SK-N-SH (cell line): ENCODE measurements at regions not wholly inside any gene's neighbourhood (a gene's known extent, or its start where the extent isn't known, plus 50 kb on each side); places are given as distances from the start of the nearest gene placed in this dataset.
"Not testable (repeated sequence)": the region's sequence is repeated elsewhere in the genome, so short reads cannot be mapped to it uniquely, and the experiment has no call there.

Experiments used
- CHD2 ChIP-seq: fragments of 150-350 bp; IDR thresholded peaks from 2 replicates; pipeline ENCODE4 v1.6.1; 2018; ENCODE audit warnings: low read length; ENCODE audit not compliant: partially characterized antibody
- CTCF ChIP-seq: fragments of 200-600 bp; sonication (generic); IDR thresholded peaks from 2 replicates; pipeline ENCODE4 v1.6.1; 2017; ENCODE audit warnings: antibody characterized with exemption, mild to moderate bottlenecking, moderate library complexity
- EP300 ChIP-seq, 2 experiments: IDR thresholded peaks; 2 replicates each; pipeline versions ENCODE4 v1.4.0 to v1.6.1; 2012; ENCODE audit warnings: borderline replicate concordance in 1 of 2, low read depth in 1 of 2, low read length in 1 of 2
- FOXM1 ChIP-seq: IDR thresholded peaks from 2 replicates; pipeline ENCODE4 v1.4.0; 2012; ENCODE audit warnings: low read depth, mild to moderate bottlenecking
- GABPA ChIP-seq: IDR thresholded peaks from 2 replicates; pipeline ENCODE4 v1.4.0; 2012; ENCODE audit warnings: low read depth, mild to moderate bottlenecking
- JUND ChIP-seq: IDR thresholded peaks from 2 replicates; pipeline ENCODE4 v1.4.0; 2012
- POLR2AphosphoS5 ChIP-seq: IDR thresholded peaks from 2 replicates; pipeline ENCODE4 v1.6.1; 2012; ENCODE audit warnings: low read depth, low read length
- SMC3 ChIP-seq: IDR thresholded peaks from 2 replicates; pipeline ENCODE4 v1.6.1; 2012; ENCODE audit warnings: low read depth, low read length, improper control_type of control experiment
- TCF12 ChIP-seq: IDR thresholded peaks from 2 replicates; pipeline ENCODE4 v1.4.0; 2012
- TEAD4 ChIP-seq: IDR thresholded peaks from 2 replicates; pipeline ENCODE4 v1.4.0; 2012; ENCODE audit warnings: mild to moderate bottlenecking, borderline replicate concordance; ENCODE audit not compliant: insufficient read depth
- TF ChIP-seq, protein P1 (sequence below): IDR thresholded peaks from 2 replicates; pipeline ENCODE4 v1.4.0; 2012; ENCODE audit warnings: low read depth, borderline replicate concordance

DNA sequence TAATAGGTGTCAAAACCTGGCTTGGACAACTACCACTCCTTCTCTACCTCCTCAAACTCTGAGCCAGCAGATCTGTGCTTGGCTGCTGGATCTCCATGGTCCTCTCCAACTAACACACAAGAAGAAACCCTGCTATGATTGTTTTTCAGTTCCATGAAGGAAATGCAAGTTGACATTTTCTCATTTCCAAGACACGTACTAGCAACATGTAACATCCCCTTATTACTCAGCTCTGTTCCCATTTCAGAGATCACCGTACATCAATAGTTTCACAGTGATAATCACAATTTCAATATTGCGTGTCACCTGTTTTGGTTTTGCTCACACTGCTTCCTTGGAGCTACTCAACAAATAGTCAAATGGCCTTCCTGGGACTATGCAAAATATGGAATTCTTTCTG is 544.6 kb upstream of the DEFB115 start:
- not testable (repeated sequence) for TF ChIP-seq GABPA; POLR2AphosphoS5; CTCF; EP300 (IDR thresholded peaks at IDR 0.05; ENCODE audit: borderline replicate concordance in 1 of 2, low read depth in 1 of 2, low read length in 1 of 2); SMC3; CHD2; TCF12; JUND; TEAD4; FOXM1
- TF ChIP-seq, protein P1, sequence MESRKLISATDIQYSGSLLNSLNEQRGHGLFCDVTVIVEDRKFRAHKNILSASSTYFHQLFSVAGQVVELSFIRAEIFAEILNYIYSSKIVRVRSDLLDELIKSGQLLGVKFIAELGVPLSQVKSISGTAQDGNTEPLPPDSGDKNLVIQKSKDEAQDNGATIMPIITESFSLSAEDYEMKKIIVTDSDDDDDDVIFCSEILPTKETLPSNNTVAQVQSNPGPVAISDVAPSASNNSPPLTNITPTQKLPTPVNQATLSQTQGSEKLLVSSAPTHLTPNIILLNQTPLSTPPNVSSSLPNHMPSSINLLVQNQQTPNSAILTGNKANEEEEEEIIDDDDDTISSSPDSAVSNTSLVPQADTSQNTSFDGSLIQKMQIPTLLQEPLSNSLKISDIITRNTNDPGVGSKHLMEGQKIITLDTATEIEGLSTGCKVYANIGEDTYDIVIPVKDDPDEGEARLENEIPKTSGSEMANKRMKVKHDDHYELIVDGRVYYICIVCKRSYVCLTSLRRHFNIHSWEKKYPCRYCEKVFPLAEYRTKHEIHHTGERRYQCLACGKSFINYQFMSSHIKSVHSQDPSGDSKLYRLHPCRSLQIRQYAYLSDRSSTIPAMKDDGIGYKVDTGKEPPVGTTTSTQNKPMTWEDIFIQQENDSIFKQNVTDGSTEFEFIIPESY, result not testable (repeated sequence)
